Renal cortex interstitium (tissue), 11 donors: ENCODE measurements at regions not wholly inside any gene's neighbourhood (a gene's known extent, or its start where the extent isn't known, plus 50 kb on each side); places are given as distances from the start of the nearest gene placed in this dataset.

Source experiments
- DNase-seq, 11 donors: peaks; one replicate each; pipeline ENCODE4 v3.0.0-alpha.2; 2013; ENCODE audit warnings: low read depth in 9 of 11, low spot score in 4 of 11; ENCODE audit errors: extremely low read depth in 1 of 11

GRCh38 chr11:45530111-45530510 lies 135.3 kb downstream of the CHST1 start:
- no peak for DNase-seq

DNA sequence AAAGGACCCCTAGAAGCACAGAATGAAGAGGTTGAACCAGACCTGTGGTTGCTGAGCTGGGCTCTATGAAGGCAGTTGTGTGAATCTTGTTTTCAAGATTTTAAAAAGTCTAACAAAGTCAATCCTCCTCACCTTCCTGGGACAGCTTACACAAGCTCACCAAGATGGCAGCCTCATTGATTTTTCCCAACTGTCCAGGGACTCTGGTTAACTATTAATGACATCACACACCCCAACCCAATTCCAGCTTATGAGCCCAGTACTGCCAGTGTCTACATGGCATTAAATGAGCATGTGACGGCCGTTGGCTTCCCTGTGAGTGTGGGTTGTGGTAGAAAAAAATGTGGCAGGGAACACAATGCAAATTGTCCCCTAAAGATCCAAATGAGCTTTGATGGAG lies 137.0 kb downstream of the CHST1 start:
- DNase-seq: no peak

DNA sequence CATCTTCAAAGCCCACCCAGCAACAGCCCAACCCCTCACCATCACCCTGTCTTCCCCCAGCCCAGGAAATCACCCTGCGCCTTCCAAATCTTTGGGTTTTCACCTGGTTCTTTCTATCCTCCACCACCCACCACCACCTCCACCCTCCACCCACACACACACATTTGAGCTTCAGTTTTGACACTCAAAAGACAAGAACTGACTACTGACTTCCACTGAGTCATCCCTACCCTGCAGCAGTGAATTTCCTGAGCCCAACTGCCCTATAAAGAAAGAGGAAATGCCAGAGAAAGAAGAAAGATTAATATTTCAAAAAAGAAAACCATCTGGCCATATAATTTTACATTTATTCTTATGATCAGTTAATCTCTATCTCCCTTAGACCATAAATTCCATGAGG lies 137.5 kb downstream of the CHST1 start:
- DNase-seq: no peak

GRCh38 chr11:45525393-45525792 lies 140.0 kb downstream of the CHST1 start:
- peak in 1 of 11 donors; percentile 7 for DNase-seq

DNA sequence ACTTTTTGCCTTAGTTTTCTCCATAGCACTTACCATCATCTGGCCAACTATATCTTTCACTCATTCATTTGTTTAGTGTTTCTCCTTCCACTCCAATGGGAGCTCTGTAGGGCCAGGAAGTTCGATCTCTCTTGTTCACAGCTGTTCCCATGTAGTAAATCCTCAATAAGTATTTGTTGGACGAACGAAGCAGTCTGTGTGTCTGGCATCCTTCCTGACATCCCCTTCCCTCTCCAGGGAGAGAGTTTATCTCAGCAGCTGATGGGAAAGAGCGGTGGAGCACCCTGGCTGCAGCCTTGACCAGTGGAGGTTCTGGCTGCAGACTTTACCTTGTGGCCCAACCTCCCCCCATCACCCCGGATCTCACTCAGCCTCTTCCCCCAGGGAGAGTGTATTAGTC lies 141.7 kb downstream of the CHST1 start:
- DNase-seq: no peak

DNA sequence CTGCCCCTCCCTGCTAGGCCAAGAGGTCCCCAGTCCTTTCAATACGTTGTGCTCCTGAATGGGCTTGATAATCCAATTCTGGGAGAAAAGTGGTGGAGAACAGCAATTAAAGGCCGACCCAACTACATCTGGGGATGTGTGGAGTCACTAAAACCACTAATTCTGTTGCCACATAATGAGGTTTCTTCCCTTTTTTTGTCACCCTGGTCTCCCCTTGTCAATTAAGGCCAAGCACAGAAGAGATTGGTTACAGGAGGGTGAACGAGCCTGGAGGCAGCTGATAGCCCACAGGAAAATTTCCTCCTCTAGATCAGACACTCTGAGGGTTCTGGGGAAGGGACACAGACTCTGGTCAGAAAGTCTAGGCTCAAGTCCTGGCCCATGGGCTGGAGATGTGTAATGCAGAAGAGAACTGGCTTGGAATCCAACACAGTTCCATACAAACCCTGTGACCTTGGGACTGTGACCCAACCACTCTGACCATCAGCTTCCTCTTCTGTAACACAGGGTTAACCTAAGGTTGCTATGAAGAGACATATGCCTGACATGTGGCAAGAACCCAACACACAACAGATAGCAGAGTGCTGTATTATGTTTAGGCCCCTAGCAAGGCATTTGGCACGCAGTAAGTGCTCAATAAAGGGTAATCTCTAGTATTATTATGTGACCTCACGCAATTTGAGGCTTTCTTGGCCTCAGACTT lies 146.4 kb downstream of the CHST1 start:
- no peak for DNase-seq

DNA sequence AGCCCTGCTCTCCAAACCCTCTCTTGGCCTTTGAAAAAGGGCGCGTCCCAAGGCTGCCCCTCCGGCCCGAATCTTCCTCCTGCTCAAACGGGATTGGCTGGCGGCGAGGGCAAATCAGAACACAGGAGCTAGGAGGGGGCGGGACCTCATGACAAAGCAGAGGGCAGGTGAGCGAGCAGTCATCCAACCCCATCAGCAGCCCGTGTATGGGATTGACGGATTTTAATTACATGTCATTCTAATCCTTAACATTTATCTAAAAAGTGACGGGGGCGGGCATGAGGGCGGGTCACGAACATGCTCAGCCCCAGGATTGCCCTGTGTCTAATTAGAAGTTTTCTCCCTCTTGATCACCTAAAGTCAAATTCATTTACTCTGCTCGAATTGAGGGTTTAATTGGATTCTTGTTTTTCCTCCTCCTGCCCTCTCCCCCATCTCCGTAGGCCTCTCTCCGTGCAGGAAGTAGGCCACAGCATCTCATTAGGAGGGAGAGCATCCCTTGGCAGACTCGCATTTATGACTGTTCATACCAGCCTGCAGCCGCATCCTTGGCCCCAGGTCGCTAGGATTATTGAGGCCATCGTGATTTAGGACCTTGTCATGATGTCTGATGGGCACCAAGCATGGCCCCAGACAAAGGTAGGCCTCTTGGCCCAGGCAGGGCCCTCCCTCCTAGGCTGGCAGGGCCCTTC lies 147.1 kb downstream of the CHST1 start:
- DNase-seq: no peak

- no peak for DNase-seq
These were observed 148.2 kb downstream of the CHST1 start for GRCh38 chr11:45517171-45517770.

GRCh38 chr11:45513821-45514340 lies 151.5 kb downstream of the CHST1 start:
- no peak for DNase-seq

DNA sequence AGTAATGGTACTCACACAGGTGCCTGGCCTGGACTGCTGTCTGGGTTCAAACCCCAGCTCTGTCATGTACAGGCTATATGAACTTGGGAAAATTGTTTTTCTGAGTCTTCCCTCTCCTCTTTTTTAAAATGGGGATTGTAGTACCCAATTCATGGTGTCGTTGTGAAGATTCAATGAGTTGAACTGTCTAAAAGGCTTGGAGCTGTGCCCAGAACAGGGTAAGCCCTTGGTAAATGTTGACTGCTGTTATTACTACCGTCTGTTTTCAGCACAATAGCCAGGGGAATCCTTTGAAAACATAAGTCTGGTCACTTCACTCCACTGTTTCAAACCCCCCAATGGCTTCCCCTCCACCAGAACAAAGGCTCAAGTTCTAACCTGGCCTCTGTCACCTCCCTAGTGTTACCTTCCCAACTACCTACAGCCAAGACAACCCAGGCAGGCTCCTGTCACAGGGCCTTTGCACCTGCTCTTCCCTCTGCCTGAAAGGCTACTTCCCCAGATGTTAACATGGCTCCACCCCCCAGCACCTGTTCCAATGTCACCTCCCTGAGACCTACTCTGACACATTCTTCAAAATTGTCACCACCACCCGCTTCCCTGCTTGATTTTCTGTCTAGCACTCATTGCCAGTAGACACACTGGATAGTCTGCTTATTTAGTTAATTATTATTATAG lies 152.8 kb downstream of the CHST1 start:
- DNase-seq: no peak

DNA sequence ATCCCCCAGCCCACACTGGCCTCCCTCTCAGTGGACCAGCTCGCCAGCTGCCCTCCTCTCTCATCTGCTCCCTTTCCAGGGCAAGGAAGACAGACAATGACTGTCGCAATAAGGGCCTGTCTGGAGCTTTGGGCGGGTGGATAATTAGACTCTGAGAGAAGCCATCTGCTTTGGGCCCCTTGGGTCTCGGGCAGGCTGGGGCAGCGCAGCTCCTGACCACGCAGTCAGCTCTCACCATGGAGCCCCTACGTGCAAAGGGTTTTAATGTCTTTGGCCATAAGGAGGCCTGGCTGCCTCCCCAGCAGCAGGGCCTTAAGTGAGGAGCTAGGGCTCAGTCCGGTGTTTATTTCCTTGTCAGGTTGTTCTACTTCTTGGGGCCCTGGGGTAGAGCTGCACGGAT lies 153.9 kb downstream of the CHST1 start:
- DNase-seq: no peak

DNA sequence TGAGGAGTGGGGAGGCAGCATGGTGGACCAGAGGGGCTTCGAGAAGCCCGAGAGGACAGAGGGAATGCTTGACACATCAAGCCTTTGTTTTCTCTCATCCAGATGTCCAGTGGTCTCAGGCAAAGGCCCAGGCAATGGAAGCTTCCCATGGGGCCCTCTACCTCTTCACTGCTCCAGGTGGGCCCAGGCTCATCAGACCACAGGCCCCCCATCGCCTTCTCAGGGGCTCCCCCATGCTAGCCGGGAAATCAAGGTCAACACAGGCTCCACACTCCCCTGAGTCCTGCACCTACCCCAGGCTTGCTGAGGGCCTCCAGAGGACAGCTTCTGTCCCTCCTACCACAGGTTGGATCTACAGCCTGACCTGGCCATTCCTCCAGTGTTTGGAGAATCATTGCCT lies 157.5 kb downstream of the CHST1 start:
- no peak for DNase-seq

- DNase-seq: no peak
These were observed 162.1 kb downstream of the CHST1 start for GRCh38 chr11:45503311-45503710.

- no peak for DNase-seq
These were observed 163.2 kb downstream of the CHST1 start for GRCh38 chr11:45502226-45502545.

DNA sequence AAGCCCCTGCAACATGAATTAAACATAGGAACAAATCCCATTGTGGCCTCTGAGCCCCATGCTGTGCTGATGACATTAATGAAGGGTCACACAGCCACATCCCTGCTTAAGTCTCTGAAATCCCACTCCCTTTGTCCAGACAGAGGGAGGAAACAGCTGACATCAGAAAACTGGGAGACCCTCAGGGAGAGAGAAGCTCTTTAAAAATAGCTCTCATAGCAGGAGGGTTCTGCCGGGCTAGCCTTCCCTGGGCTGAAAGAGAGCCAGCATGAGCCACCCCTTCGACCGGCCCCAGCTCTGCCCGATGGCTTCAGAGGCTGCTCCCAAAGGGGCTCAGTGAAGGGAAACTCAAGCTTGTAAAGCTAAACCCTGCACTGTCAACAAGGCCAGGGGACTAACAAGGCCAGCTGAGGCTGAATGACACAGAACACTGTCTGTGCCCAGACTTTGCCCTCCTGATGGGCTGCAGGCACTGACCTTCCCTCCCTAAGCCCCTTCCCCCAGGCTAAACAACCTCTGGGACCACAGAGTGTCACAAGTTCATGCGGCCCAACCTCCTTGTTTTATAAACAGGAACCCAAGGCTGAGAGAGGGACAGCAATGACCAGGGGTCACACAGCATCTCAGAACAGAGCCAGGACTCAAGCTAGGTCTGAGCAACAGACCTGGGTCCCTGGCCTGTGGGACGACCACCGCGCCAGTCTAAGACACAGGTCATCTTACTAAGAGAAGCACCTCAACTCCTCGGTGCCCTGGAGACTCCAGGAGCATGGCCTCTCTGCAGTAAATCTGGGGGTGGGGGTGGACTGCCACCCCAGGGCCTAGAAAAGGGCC lies 163.8 kb downstream of the CHST1 start:
- DNase-seq: peak in 5 of 11 donors; percentile 23 to 36 (median 28)

DNA sequence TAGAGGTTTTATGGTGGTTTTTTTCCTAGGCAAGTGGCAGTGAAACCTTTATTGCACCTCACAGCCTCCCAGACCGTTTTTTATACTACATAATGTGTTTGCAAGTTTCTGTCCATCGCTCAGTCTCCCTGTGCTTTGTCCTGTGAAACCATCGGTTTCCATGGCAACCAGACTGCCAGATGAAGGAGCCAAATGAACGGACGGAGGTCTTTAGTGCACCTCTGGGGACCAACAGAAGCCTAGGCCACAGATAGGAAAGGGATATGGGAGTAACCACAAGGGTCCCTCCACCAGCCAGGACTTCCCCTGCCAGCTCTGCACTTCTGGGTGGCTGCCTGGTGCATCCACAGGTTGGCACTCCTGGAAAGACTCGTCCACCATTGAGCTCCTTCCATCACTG lies 165.0 kb downstream of the CHST1 start:
- DNase-seq: peak in 7 of 11 donors; percentile 17 to 47 (median 30)

- DNase-seq: no peak
These were observed 170.7 kb downstream of the CHST1 start for GRCh38 chr11:45494738-45495137.

GRCh38 chr11:45489281-45489905 lies 176.0 kb downstream of the CHST1 start:
- no peak for DNase-seq

- DNase-seq: no peak
These were observed 179.0 kb downstream of the CHST1 start for GRCh38 chr11:45486461-45486860.
